GM10266 (cell line): ENCODE measurements at regions not wholly inside any gene's neighbourhood (a gene's known extent, or its start where the extent isn't known, plus 50 kb on each side); places are given as distances from the start of the nearest gene placed in this dataset.
"Not testable (repeated sequence)": the region's sequence is repeated elsewhere in the genome, so short reads cannot be mapped to it uniquely, and the experiment has no call there.

Source experiments
- DNase-seq: peaks from one replicate; pipeline ENCODE4 v3.0.0; 2012; ENCODE audit errors: extremely low spot score
- CTCF ChIP-seq: IDR thresholded peaks from 2 replicates; pipeline ENCODE4 v1.5.1; 2012; ENCODE audit warnings: mild to moderate bottlenecking, low read depth; ENCODE audit not compliant: control insufficient read depth, insufficient read depth; ENCODE audit errors: missing control alignments

GRCh38 chr4:117574085-117574484 lies 460.2 kb upstream of the NDST3 start:
- no peak for TF ChIP-seq CTCF
- DNase-seq = no peak

- DNase-seq = no peak
- TF ChIP-seq CTCF = no peak
Observed at GRCh38 chr4:117575850-117576249, 458.4 kb upstream of the NDST3 start.

GRCh38 chr4:117577686-117578311 lies 456.5 kb upstream of the NDST3 start:
- TF ChIP-seq CTCF = no peak

GRCh38 chr4:117588771-117589170 lies 445.5 kb upstream of the NDST3 start:
- no peak for TF ChIP-seq CTCF

More at GRCh38 chr4:117577686-117578311, 456.5 kb upstream of the NDST3 start:
- no peak for DNase-seq

GRCh38 chr4:117596917-117597480 lies 437.3 kb upstream of the NDST3 start:
- no peak for DNase-seq
- no peak for TF ChIP-seq CTCF

More at GRCh38 chr4:117588771-117589170, 445.5 kb upstream of the NDST3 start:
- no peak for DNase-seq

GRCh38 chr4:117599393-117599792 lies 434.9 kb upstream of the NDST3 start:
- not testable (repeated sequence) for DNase-seq

- not testable (repeated sequence) for DNase-seq
Observed at GRCh38 chr4:117600936-117601335, 433.4 kb upstream of the NDST3 start.

GRCh38 chr4:117610706-117611308 lies 423.5 kb upstream of the NDST3 start:
- no peak for DNase-seq
- TF ChIP-seq CTCF = no peak
